Peyer's patch (tissue), 4 donors: ENCODE measurements at regions not wholly inside any gene's neighbourhood (a gene's known extent, or its start where the extent isn't known, plus 50 kb on each side); places are given as distances from the start of the nearest gene placed in this dataset.

ENCODE experiments used
- CTCF ChIP-seq, 6 experiments: fragments of 450-650 bp in 4 of 6; fragments of 200-600 bp in 2 of 6; sonication (generic) in 1 of 6; IDR thresholded peaks; one replicate each; pipeline ENCODE4 v1.5.1; 2017 to 2019; ENCODE audit warnings: antibody characterized with exemption in 6 of 6, mild to moderate bottlenecking in 3 of 6, moderate library complexity in 1 of 6
- POLR2A ChIP-seq, 2 donors: fragments of 450-650 bp; IDR thresholded peaks; one replicate each; pipeline ENCODE4 v1.5.1; 2017; ENCODE audit warnings: antibody characterized with exemption in 2 of 2, mild to moderate bottlenecking in 2 of 2, moderate library complexity in 2 of 2

DNA sequence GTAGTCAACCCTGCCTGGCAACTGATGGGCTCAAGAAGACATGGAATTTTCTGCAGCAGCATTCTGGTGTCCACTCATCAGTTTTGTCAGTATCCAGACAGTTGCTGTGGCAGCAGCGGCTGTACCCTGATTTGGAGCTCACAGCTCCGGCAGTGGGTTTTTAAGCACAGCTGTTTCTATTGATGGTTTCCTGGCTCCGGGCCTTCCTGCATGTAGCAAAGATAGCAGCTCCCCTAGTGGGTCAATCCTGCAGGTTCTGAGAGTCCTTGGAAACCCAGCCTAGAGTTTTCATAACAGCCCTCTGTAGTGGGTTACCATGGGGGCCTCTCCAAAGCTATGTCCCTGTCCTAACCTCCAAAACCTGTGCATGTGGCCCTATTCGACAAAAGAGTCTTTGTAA, 84.0 kb upstream of the ATP6AP2 start:
- TF ChIP-seq CTCF (IDR thresholded peaks at IDR 0.05): no peak
- TF ChIP-seq POLR2A (IDR thresholded peaks at IDR 0.05): no peak
